H7 (cell line): ENCODE measurements at regions not wholly inside any gene's neighbourhood (a gene's known extent, or its start where the extent isn't known, plus 50 kb on each side); places are given as distances from the start of the nearest gene placed in this dataset.
A peak's percentile ranks its signal among the peaks of the same experiment; 100 is the strongest.

Experiments
- DNase-seq: peaks from one replicate; pipeline ENCODE4 v3.0.0; 2012
- H3K27me3 ChIP-seq: 2 replicates; pipeline ENCODE4 v1.6.0; 2011; ENCODE audit warnings: mild to moderate bottlenecking, low read length; ENCODE audit not compliant: control insufficient read depth, insufficient read depth
- H3K36me3 ChIP-seq: replicated peaks from 2 replicates; pipeline ENCODE4 v1.5.1; 2011; ENCODE audit warnings: low read length; ENCODE audit not compliant: control insufficient read depth, insufficient read depth
- H3K4me3 ChIP-seq: 2 replicates; pipeline ENCODE4 v1.5.1; 2011; ENCODE audit warnings: low read depth, mild to moderate bottlenecking, control low read depth, low read length, moderate library complexity; ENCODE audit not compliant: insufficient read depth

GRCh38 chr13:24064371-24064770 lies 96.1 kb upstream of the SPATA13 start:
- no peaks in the 10 kb centered on the region for H3K36me3 ChIP-seq
- no peaks in the 10 kb centered on the region for H3K27me3 ChIP-seq
- no peak for DNase-seq
- H3K4me3 ChIP-seq = no peak overlapping the region

GRCh38 chr13:24065176-24065575 lies 95.3 kb upstream of the SPATA13 start:
- no peak for DNase-seq
- no peak overlapping the region for H3K4me3 ChIP-seq
- H3K27me3 ChIP-seq = no peaks in the 10 kb centered on the region
- H3K36me3 ChIP-seq = no peaks in the 10 kb centered on the region

GRCh38 chr13:24066405-24067295 lies 93.9 kb upstream of the SPATA13 start:
- Histone ChIP-seq H3K36me3 (no peaks in the 10 kb centered on the region), H3K4me3 (no peak overlapping the region), H3K27me3 (no peaks in the 10 kb centered on the region)
- peak; percentile 52 for DNase-seq

GRCh38 chr13:24068472-24068871 lies 92.0 kb upstream of the SPATA13 start:
- Histone ChIP-seq H3K27me3 (no peaks in the 10 kb centered on the region), H3K36me3 (no peaks in the 10 kb centered on the region), H3K4me3 (no peak overlapping the region)
- no peak for DNase-seq

GRCh38 chr13:24071016-24071415 lies 89.5 kb upstream of the SPATA13 start:
- Histone ChIP-seq H3K36me3 (no peaks in the 10 kb centered on the region), H3K4me3 (no peak overlapping the region), H3K27me3 (no peaks in the 10 kb centered on the region)
- DNase-seq = no peak

GRCh38 chr13:24071423-24072075 lies 89.0 kb upstream of the SPATA13 start:
- H3K27me3 ChIP-seq = no peaks in the 10 kb centered on the region
- no peak for DNase-seq
- H3K4me3 ChIP-seq = no peak overlapping the region
- no peaks in the 10 kb centered on the region for H3K36me3 ChIP-seq

GRCh38 chr13:24073657-24074056 lies 86.9 kb upstream of the SPATA13 start:
- Histone ChIP-seq H3K36me3 (no peaks in the 10 kb centered on the region), H3K4me3 (no peak overlapping the region), H3K27me3 (no peaks in the 10 kb centered on the region)
- DNase-seq = no peak

- H3K4me3 ChIP-seq = no peak overlapping the region
- DNase-seq = no peak
- H3K27me3 ChIP-seq = no peaks in the 10 kb centered on the region
- H3K36me3 ChIP-seq = no peaks in the 10 kb centered on the region
These were observed 85.8 kb upstream of the SPATA13 start for GRCh38 chr13:24074678-24075077.

GRCh38 chr13:24075137-24075975 lies 85.2 kb upstream of the SPATA13 start:
- Histone ChIP-seq H3K36me3 (no peaks in the 10 kb centered on the region), H3K27me3 (no peaks in the 10 kb centered on the region), H3K4me3 (no peak overlapping the region)
- DNase-seq = no peak

GRCh38 chr13:24076109-24076508 lies 84.4 kb upstream of the SPATA13 start:
- no peak overlapping the region for H3K4me3 ChIP-seq
- H3K36me3 ChIP-seq = no peaks in the 10 kb centered on the region
- H3K27me3 ChIP-seq = no peaks in the 10 kb centered on the region
- DNase-seq = no peak

GRCh38 chr13:24076636-24077035 lies 83.9 kb upstream of the SPATA13 start:
- Histone ChIP-seq H3K36me3 (no peaks in the 10 kb centered on the region), H3K27me3 (no peaks in the 10 kb centered on the region), H3K4me3 (no peak overlapping the region)
- no peak for DNase-seq

- DNase-seq = no peak
- Histone ChIP-seq H3K4me3 (no peak overlapping the region), H3K36me3 (no peaks in the 10 kb centered on the region), H3K27me3 (no peaks in the 10 kb centered on the region)
These were observed 80.4 kb upstream of the SPATA13 start for GRCh38 chr13:24080134-24080533.

GRCh38 chr13:24081387-24081786 lies 79.1 kb upstream of the SPATA13 start:
- Histone ChIP-seq H3K27me3 (no peaks in the 10 kb centered on the region), H3K4me3 (no peak overlapping the region), H3K36me3 (no peaks in the 10 kb centered on the region)
- no peak for DNase-seq

- Histone ChIP-seq H3K27me3 (no peaks in the 10 kb centered on the region), H3K36me3 (no peaks in the 10 kb centered on the region), H3K4me3 (no peak overlapping the region)
- DNase-seq = no peak
These were observed 77.4 kb upstream of the SPATA13 start for GRCh38 chr13:24083141-24083540.
